ENCODE measurements at regions not wholly inside any gene's neighbourhood (a gene's known extent, or its start where the extent isn't known, plus 50 kb on each side); places are given as distances from the start of the nearest gene placed in this dataset.

DNA sequence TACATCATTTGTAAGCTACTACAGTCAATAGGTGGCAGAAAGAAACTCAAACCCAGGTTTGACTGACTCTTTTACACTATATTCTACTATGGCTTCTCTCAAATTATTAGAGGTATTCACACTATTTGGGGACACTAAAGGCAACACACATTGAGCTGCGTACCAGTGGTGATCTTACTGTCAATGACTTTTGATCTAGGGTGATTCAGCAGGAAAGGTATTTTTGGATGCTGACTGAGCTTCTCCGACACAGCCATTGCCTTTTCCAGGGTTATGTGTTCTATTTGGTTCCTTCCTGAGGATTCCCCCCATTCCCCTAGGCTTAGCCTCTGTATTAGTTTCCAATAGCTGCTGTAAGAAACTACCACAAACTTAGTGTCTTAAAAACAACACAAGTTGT, 73.2 kb upstream of the JAK1 start:
- TF ChIP-seq EZH2phosphoT487 (IDR thresholded peaks at IDR 0.05; ENCODE audit: borderline replicate concordance, low read length) = no peak
- TF ChIP-seq, protein P1, sequence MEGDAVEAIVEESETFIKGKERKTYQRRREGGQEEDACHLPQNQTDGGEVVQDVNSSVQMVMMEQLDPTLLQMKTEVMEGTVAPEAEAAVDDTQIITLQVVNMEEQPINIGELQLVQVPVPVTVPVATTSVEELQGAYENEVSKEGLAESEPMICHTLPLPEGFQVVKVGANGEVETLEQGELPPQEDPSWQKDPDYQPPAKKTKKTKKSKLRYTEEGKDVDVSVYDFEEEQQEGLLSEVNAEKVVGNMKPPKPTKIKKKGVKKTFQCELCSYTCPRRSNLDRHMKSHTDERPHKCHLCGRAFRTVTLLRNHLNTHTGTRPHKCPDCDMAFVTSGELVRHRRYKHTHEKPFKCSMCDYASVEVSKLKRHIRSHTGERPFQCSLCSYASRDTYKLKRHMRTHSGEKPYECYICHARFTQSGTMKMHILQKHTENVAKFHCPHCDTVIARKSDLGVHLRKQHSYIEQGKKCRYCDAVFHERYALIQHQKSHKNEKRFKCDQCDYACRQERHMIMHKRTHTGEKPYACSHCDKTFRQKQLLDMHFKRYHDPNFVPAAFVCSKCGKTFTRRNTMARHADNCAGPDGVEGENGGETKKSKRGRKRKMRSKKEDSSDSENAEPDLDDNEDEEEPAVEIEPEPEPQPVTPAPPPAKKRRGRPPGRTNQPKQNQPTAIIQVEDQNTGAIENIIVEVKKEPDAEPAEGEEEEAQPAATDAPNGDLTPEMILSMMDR (IDR thresholded peaks at IDR 0.05; ENCODE audit: low read depth, low read length, poor library complexity, severe bottlenecking) = no peak

Measured in DOHH2 (cell line).